ENCODE measurements at regions not wholly inside any gene's neighbourhood (a gene's known extent, or its start where the extent isn't known, plus 50 kb on each side); places are given as distances from the start of the nearest gene placed in this dataset.

GRCh38 chr7:25279705-25280104, 51.4 kb upstream of the NPVF start:
- H3K4me3 ChIP-seq (ENCODE audit: low read depth, low read length): no peak overlapping the region

- H3K4me3 ChIP-seq (ENCODE audit: low read depth, low read length): no peak overlapping the region
These were observed 51.9 kb upstream of the NPVF start for GRCh38 chr7:25280181-25280580.

GRCh38 chr7:25282194-25282593, 53.9 kb upstream of the NPVF start:
- H3K4me3 ChIP-seq (ENCODE audit: low read depth, low read length): no peak overlapping the region

- H3K4me3 ChIP-seq (ENCODE audit: low read depth, low read length): no peak overlapping the region
These were observed 58.5 kb upstream of the NPVF start for GRCh38 chr7:25286756-25287155.

GRCh38 chr7:25287291-25287690, 59.0 kb upstream of the NPVF start:
- H3K4me3 ChIP-seq (ENCODE audit: low read depth, low read length): no peak overlapping the region

GRCh38 chr7:25288556-25289307, 60.4 kb upstream of the NPVF start:
- no peak overlapping the region for H3K4me3 ChIP-seq (ENCODE audit: low read depth, low read length)

- no peak overlapping the region for H3K4me3 ChIP-seq (ENCODE audit: low read depth, low read length)
These were observed 61.2 kb upstream of the NPVF start for GRCh38 chr7:25289518-25289917.

DNA sequence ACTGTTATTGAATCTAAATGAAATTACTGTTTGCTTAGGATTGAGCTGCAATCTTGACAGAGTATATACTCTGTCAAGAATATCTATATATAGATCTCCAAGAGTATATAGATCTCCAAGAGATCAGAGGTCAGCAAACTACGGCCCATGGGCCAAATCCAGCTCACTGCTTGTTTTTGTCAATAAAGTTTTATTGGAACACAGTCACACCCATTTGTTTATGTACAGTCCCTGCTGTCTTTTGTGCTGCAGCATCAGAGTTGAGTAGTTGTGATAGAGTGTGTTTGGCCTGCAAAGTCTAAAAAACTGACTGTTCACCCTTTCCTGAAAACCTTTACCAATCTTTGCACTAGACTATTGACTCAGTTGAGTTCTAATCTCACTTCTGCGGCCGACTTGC, 66.3 kb upstream of the NPVF start:
- no peak overlapping the region for H3K4me3 ChIP-seq (ENCODE audit: low read depth, low read length)

- H3K4me3 ChIP-seq (ENCODE audit: low read depth, low read length): no peak overlapping the region
These were observed 67.1 kb upstream of the NPVF start for GRCh38 chr7:25295387-25295786.

DNA sequence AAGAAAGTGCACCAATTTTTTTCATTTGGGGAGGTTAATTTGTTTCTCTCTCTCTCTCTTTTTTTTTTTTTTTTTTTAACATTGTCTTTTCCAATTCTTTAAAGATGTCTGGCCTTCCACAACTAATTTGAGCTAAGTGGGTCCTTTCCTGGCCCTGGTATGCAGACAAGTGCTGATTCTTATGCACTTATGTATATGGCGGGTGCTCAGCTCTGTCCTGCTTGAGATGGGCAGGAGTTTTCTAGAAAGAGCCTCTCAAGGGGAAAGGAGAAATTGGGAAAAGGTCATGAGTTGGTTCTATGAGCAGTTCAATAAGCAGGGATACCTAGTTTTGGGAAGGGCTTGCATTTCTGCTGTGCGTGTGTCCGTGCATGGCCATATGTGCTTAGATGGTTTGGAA, 67.8 kb upstream of the NPVF start:
- H3K4me3 ChIP-seq (ENCODE audit: low read depth, low read length): no peak overlapping the region

GRCh38 chr7:25297278-25297677, 69.0 kb upstream of the NPVF start:
- H3K4me3 ChIP-seq (ENCODE audit: low read depth, low read length): no peak overlapping the region

GRCh38 chr7:25303281-25304181, 75.2 kb upstream of the NPVF start:
- H3K4me3 ChIP-seq (ENCODE audit: low read depth, low read length): no peak overlapping the region

GRCh38 chr7:25304691-25305090, 76.4 kb upstream of the NPVF start:
- H3K4me3 ChIP-seq (ENCODE audit: low read depth, low read length): no peak overlapping the region

DNA sequence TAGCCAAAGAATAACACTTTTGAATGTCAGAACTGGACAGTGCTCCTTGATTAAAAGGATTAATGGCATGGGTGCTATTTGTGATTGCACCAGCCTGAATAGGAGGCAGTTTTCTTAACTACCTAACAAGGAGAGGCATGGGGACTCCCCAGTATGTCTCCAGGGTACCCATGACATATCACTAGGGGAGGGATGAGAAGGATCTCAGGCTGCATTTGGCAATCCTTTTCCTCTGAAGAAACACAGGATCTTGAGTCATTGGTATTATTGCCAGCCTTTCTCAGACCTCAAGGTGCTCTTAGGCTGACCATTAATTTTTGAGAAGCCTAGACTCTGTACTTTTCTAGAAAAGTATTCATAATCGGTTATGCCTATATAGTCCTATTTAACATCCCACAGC, 77.5 kb upstream of the NPVF start:
- H3K4me3 ChIP-seq (ENCODE audit: low read depth, low read length): no peak overlapping the region

- H3K4me3 ChIP-seq (ENCODE audit: low read depth, low read length): no peak overlapping the region
These were observed 79.3 kb upstream of the NPVF start for GRCh38 chr7:25307624-25308023.

GRCh38 chr7:25308246-25308645, 80.0 kb upstream of the NPVF start:
- no peak overlapping the region for H3K4me3 ChIP-seq (ENCODE audit: low read depth, low read length)

- H3K4me3 ChIP-seq (ENCODE audit: low read depth, low read length): no peak overlapping the region
These were observed 80.8 kb upstream of the NPVF start for GRCh38 chr7:25308906-25309705.

- H3K4me3 ChIP-seq (ENCODE audit: low read depth, low read length): no peak overlapping the region
These were observed 82.6 kb upstream of the NPVF start for GRCh38 chr7:25310896-25311295.

GRCh38 chr7:25311346-25311745, 83.1 kb upstream of the NPVF start:
- H3K4me3 ChIP-seq (ENCODE audit: low read depth, low read length): no peak overlapping the region

DNA sequence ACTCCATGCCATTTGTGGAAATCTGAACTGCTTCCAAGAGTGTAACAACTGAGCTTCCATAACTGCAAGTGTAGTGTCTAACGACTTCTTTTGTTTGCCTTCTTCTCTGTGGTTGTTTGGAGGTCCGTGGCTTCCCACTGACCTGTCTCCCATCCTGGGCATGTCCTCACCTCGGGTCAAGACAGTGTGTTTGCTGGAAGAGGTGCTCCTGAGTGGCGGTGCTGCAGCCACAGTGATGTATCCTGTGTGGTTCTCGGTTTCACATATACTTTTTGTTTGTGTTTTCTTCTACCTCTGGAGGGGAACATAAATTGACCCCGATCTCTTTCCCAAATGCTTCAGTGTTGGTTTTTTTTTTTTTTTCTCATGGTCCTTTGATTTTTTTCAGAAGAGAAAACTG, 84.7 kb upstream of the NPVF start:
- H3K4me3 ChIP-seq (ENCODE audit: low read depth, low read length): no peak overlapping the region

GRCh38 chr7:25313526-25313925, 85.2 kb upstream of the NPVF start:
- no peak overlapping the region for H3K4me3 ChIP-seq (ENCODE audit: low read depth, low read length)

Measured in iPS-11a (cell line).